GM18511 (cell line): ENCODE measurements at regions not wholly inside any gene's neighbourhood (a gene's known extent, or its start where the extent isn't known, plus 50 kb on each side); places are given as distances from the start of the nearest gene placed in this dataset.
"Not testable (repeated sequence)": the region's sequence is repeated elsewhere in the genome, so short reads cannot be mapped to it uniquely, and the experiment has no call there.

Experiments
- ATAC-seq: cut with Tn5 transposase; IDR thresholded peaks from one replicate; pipeline ENCODE4 v1.9.1; 2021; ENCODE audit warnings: mild to moderate bottlenecking, moderate library complexity; ENCODE audit not compliant: unreplicated experiment

DNA sequence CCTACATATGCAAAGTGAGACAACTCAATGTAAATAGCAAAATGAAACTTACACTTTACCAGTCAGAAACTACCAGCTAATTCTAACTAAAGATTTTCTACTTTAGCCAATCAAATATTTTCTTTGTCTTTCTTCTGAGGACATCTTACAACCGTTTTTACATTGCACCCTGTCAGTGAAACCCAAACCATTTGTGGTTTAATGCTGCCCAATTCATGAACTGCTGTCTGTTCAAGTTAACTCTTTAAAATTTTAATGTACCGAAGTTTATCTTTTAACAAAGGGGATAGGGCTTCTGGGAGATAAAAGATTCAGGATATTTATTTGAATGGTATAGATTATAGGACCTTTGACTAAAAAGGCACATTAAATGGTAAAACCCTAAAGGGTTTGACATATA, 121.3 kb upstream of the HDDC2 start:
- ATAC-seq = no peak

GRCh38 chr6:125431971-125432370, 130.2 kb upstream of the HDDC2 start:
- ATAC-seq = no peak

GRCh38 chr6:125432963-125433362, 131.2 kb upstream of the HDDC2 start:
- peak; percentile 69 for ATAC-seq

DNA sequence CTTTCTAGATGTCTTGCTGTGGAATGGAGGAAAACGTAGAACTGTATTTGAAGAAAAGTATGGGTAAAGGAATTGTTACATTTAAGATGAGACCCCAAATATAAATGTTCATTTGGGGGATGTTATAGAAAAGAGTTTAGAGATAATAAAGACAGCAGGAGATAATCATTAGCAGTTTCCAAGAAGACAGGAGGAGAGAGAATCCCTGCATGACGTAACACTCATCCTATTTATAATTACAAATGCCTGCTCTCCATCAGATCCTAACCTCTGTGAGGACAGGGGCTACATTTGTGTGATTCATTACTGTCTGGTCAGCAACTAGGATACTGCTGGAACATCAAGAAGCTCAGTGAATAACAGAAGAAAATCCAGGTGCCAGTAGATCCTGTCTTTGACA, 133.0 kb upstream of the HDDC2 start:
- ATAC-seq = no peak

- no peak for ATAC-seq
Measured at GRCh38 chr6:125439512-125439911, 137.7 kb upstream of the HDDC2 start.

GRCh38 chr6:125444006-125444923, 142.5 kb upstream of the HDDC2 start:
- no peak for ATAC-seq

- no peak for ATAC-seq
Measured at GRCh38 chr6:125445054-125445453, 143.3 kb upstream of the HDDC2 start.

- ATAC-seq = no peak
Measured at GRCh38 chr6:125446011-125446410, 144.2 kb upstream of the HDDC2 start.

DNA sequence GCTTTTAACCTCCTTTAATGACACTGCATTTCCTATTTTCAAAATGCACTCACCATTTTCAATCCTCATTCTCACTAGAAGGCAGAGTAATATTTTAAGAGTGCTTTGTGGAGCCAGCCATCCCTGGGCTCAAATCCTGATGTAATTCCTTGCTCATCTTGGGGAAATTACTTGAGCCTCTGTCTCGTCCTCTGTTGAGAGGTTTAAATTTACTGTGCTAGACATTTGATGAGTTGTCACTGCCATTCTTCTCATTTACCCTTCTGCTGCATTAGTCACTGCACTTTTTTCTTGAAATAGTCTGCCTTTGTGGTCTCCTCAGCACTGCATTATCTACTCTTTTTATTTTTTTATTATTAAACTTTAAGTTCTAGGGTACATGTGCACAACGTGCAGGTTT, 150.0 kb upstream of the HDDC2 start:
- no peak for ATAC-seq

DNA sequence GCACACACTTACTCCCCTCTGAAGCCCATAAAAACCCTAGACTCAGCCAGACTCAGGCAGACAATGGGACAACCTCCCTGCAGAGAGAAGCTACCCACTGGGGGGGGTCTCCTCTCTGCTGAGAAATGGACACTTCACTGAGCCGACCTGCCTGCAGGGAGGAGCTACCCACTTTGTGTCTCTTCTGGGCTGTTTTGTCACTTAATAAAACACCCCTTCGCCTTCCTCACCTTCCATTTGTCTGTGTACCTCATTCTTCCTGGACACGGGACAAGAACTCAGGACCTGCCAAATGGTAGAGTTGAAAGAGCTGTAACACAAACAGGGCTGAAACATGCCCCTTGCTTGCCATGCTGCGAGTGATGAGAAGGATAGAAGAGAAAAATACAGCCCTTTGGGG, 151.7 kb upstream of the HDDC2 start:
- ATAC-seq = no peak

DNA sequence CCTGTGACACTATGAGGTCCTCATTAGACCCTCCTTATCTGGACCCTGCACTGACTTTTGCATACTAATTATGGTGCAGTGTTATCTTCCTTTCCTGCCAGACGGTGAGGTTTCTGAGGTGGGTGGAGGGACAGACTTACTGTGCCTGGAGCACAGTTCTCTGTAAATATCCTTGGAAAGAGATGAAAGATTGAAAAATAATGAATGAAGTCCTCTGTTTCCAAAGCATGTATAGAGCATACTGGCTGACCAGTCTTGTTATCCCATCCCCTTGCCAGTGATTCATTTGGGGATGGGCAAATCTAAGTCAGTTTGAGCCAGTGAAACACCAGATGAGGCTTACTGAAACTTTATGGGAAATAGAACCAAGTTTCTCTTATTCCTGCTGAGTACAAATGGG, 152.6 kb upstream of the HDDC2 start:
- ATAC-seq = no peak

DNA sequence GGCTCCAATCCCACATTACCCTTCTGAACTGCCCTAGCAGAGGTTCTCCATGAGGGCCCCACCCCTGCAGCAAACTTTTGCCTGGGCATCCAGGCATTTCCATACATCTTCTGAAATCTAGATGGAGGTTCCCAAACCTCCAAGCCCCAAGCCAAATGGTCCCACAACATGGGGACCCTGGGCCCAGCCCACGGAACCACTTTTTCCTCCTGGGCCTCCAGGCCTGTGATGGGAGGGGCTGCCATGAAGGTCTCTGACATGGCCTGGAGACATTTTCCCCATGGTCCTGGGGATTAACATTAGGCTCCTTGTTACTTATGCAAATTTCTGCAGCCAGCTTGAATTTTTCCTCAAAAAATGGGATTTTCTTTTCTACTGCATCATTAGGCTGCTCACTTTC, 156.7 kb upstream of the HDDC2 start:
- ATAC-seq = not testable (repeated sequence)

GRCh38 chr6:125465332-125465731, 163.6 kb upstream of the HDDC2 start:
- not testable (repeated sequence) for ATAC-seq

GRCh38 chr6:125469915-125470314, 168.1 kb upstream of the HDDC2 start:
- ATAC-seq = no peak

GRCh38 chr6:125471667-125472066, 169.9 kb upstream of the HDDC2 start:
- no peak for ATAC-seq

DNA sequence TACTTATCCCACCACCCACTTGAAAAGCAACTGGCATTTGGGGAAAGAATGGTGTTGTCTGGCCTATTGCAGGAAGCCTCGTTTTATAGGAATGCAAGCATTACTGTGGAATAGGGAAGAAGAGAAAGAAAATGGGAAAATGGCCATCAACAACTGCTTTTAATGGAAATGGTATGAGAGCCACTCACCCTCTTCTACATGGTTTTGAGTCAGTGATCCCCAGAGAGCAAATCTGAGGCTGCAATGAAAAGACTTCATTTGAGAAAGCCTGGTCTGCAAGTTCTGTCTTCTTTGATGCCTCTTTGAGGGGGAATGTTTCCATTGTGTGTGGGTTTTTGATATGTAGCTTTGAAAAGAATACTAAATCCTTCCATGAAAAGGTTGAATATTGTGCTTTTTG, 172.3 kb upstream of the HDDC2 start:
- no peak for ATAC-seq

- no peak for ATAC-seq
Measured at GRCh38 chr6:125477156-125477555, 175.4 kb upstream of the HDDC2 start.

GRCh38 chr6:125477844-125478243, 176.1 kb upstream of the HDDC2 start:
- ATAC-seq = no peak

DNA sequence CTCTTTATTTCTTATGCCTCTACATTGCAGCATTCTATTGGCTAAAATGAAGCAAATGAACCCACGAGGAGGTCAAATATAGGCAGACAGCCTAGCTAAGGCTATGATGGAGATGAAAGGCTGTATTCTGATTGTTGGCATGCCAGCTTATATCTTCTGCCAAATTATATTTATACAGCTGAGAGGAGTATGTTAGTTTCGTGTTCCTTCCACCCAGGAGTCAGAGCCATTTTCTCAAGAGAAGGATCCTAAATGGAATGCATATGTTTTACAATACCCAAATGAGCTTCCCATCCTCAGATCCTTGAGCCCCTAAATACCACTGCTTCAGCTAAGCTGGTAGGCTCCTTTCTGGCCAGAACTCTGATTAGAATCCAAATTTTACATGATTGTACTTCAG, 178.4 kb upstream of the HDDC2 start:
- no peak for ATAC-seq

GRCh38 chr6:125480571-125480970, 178.8 kb upstream of the HDDC2 start:
- ATAC-seq = no peak

DNA sequence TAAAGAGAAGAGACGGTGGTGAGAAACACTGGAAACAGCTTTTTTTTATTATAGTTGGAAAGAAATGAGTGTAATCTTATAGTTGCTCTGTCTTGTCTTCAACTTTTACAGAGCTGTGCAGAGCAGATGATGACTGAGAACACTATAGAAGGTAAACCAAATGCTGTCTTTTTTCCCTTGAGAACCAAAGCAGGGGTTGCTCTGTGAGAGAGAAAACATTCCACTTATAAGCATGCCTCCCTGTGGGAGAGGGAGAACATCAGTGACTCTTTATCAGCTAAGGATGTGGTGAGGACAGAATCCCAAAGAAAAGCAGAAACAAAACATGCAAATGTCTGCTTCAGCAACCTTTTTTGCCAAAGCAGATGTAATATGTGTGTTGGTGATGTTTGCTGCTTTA, 179.3 kb upstream of the HDDC2 start:
- no peak for ATAC-seq

- ATAC-seq = no peak
Measured at GRCh38 chr6:125485757-125486156, 184.0 kb upstream of the HDDC2 start.

GRCh38 chr6:125486881-125487280, 185.1 kb upstream of the HDDC2 start:
- no peak for ATAC-seq
